ENCODE measurements at regions not wholly inside any gene's neighbourhood (a gene's known extent, or its start where the extent isn't known, plus 50 kb on each side); places are given as distances from the start of the nearest gene placed in this dataset.
"Not testable (repeated sequence)": the region's sequence is repeated elsewhere in the genome, so short reads cannot be mapped to it uniquely, and the experiment has no call there.

DNA sequence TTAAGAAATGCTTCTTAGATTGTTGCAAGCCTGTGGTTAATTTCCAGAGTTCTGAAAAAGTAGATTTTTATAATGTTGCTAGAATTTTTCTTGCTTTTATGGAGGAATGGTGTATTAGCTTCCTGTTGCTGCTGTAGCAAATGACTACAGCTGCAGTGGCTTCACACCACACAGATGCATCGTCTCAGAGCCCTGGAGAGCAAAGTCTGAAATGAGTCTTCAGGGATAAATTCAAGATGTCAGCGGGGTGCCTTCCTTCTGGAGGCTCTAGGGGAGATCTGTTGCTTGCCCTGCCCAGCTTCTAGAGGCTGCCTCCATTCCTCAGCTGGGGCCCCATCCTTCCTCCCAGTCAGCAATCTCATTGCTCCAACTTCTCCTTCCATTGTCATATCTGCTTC lies 187.8 kb downstream of the ZNF516 start:
- DNase-seq (ENCODE audit: low spot score), result no peak

DNA sequence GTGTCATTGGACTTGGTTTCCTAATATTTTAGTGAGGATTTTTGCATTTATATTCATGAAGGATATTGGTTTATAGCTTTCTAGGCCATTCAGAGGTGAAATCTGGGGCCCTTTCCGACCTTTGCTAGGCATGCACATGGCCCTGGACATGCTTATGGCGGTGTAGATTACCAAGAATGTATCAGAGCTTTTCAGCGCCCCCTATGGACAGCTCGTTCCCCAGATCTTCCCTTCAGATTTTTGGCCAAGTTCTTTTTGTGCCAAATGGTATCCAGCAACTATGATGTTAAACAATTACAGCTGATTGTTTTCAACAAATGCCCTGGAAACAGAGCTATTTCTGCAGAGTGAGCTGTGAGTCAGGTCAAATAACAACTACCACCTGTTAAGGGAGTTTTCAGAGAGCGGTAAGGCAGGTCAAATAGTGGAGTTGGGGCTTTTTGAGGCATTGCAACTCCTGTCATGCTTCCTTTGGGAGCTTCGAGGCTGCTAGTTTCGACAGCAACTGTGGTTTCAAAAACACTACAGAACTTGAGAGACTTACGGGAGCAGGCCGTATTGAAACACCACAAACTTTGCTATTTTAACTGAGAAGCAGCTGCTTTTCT lies 188.3 kb downstream of the ZNF516 start:
- DNase-seq (ENCODE audit: low spot score), result no peak

- no peak for DNase-seq (ENCODE audit: low spot score)
These were observed 209.2 kb downstream of the ZNF516 start for GRCh38 chr18:76285866-76286265.

DNA sequence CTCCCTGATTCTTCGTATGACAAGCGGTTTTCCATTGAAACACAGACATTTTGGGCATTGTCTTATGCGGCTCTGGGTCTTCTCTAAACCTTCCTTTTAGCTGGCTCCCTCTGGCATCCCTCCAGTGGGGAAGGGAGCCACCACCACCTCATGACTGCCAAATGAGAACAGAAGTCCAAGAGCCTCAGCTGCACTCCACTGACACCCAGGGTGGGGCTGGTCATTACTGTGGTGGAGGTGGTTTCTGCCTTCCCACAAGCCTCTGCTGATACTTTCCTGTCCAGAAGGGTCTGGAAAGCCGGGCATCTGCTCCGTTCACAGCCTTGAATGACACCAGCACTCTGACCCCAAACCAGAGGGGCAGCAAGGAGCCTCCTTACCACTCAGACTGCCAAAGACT lies 213.5 kb downstream of the ZNF516 start:
- no peak for DNase-seq (ENCODE audit: low spot score)

GRCh38 chr18:76277801-76278200 lies 217.2 kb downstream of the ZNF516 start:
- no peak for DNase-seq (ENCODE audit: low spot score)

- DNase-seq (ENCODE audit: low spot score), result no peak
These were observed 219.2 kb downstream of the ZNF516 start for GRCh38 chr18:76275727-76276313.

GRCh38 chr18:76274468-76275289 lies 220.4 kb downstream of the ZNF516 start:
- no peak for DNase-seq (ENCODE audit: low spot score)

- no peak for DNase-seq (ENCODE audit: low spot score)
These were observed 221.1 kb downstream of the ZNF516 start for GRCh38 chr18:76273956-76274355.

DNA sequence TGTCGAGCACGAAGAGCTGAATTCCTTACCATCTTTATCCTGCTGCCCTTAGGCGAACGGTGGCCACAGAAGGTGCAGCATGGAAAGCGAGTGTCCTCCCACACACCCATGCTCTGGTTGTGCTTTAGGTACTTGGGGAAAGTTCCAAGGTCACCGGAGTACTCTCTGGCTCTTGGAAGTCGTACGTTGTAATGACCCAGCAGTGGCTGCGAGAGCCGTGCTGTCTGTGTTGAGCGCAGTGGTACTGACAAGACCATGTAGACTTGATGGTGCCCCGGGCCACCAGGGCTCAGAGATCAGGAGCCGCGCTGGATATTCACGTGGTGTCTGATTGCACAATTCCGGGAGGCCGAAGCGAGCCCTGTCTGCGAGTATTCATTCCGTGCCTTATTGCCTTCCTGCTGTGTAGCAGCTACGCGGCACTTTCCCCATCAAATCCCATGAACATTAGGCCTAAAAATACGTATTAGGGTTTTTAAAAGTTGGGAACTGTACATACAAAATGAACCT lies 222.0 kb downstream of the ZNF516 start:
- DNase-seq (ENCODE audit: low spot score), result no peak

DNA sequence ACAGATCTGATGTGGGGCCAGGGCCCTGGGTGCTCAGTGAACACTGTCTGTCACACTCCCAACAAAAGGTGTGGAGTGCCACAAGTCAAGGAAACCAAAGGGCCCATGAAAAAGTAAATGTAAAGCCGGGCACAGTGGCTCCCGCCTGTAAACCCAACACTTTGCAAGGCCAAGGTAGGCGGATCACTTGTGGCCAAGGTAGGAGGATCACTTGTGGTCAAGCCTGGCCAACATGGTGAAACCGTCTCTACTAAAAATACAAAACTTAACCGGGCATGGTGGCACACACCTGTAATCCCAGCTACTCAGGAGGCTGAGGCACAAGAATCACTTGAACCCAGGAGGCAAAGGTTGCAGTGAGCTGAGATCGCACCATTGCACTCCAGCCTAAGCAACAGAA lies 227.6 kb downstream of the ZNF516 start:
- not testable (repeated sequence) for DNase-seq (ENCODE audit: low spot score)

DNA sequence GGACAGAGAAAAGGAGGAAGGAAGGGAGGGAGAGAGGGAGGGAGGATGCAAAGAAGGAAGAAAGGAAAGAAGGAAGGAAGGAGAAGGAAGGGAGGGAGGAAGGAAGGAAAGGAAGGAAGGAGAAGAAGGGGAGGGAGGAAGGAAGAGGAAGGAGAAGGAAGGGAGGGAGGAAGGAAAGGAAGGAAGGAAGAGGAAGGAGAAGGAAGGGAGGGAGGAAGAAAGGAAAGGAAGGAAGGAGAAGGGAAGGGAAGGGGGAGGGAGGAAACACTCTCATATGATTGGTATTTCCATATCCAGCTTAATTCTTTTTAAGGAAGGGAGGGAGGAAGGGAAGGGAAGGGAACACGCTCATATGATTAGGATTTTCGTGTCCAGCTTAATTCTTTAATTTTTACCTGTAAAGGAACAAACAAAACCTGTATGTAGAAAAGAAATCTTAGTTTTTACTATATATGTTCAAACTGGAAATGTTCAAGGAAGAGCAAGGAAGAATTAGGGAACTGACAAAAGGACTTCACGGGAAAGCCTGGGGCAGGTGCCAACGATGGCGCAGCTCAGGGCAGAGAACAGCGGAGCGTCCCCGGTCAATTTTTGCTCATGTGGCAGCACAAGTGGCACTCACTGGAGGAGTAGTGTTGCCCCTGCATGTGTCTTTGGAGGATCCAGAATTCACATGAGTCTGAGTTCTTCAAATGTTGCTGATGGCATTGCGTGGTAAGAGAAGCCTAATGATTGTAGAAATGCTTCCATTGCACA lies 228.6 kb downstream of the ZNF516 start:
- DNase-seq (ENCODE audit: low spot score), result no peak

DNA sequence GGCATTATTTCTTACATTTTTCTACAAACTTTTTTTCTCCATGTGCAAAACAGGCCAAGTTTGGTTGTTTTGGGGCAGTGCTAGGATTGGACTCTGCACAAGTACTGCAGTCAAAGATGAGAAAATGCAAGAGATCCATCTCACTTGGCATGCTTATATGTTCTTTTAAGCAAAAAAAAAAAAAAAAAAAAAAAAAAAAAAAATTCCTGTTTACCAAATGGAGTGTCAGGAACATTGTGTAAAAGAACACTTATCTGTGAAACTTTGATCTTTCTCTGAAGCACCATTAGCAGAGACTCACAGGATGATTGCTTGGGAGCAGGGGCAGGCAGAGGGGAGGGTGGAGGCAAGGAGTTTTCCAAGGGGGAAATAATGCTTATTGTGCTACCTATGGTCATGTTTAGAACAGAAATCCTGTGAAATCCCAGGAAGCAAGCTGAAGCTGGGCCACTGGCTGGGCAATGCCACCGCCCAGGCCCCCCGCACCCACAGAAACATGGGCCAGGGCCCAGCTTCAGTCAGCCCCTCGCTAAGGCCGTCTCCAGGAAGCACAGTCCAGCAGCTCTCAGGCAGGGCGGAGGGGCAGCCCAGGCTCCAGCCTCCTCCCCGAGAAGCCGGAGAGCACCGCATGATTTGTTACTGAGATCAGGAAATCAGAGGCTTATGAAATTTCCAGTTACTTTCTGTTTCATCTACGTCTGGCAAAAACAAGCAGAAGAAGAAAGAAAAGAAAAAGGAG lies 229.4 kb downstream of the ZNF516 start:
- no peak for DNase-seq (ENCODE audit: low spot score)

DNA sequence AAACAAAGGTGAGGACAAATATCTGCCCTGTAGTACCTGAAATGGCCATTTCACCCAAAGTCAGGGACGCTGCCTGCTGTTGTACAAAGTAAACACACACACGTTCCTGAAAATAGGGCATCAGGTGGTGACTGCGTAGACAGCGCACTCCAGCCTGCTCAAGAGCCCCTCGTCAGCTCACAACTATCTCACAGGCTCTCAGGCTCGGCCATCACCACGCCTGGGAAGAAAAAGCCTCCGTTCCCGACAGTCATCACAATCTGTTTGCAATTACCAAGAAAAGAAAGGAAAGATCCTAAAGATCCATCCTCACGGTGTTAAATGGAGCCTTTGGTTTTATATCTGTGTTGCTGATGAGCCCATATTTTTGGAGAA lies 230.2 kb downstream of the ZNF516 start:
- no peak for DNase-seq (ENCODE audit: low spot score)

GRCh38 chr18:76264198-76264875 lies 230.7 kb downstream of the ZNF516 start:
- DNase-seq (ENCODE audit: low spot score), result no peak

GRCh38 chr18:76263046-76264005 lies 231.7 kb downstream of the ZNF516 start:
- DNase-seq (ENCODE audit: low spot score), result no peak

GRCh38 chr18:76260941-76261472 lies 234.0 kb downstream of the ZNF516 start:
- no peak for DNase-seq (ENCODE audit: low spot score)

GRCh38 chr18:76259711-76260110 lies 235.3 kb downstream of the ZNF516 start:
- DNase-seq (ENCODE audit: low spot score), result no peak

- no peak for DNase-seq (ENCODE audit: low spot score)
These were observed 235.9 kb downstream of the ZNF516 start for GRCh38 chr18:76259096-76259495.

DNA sequence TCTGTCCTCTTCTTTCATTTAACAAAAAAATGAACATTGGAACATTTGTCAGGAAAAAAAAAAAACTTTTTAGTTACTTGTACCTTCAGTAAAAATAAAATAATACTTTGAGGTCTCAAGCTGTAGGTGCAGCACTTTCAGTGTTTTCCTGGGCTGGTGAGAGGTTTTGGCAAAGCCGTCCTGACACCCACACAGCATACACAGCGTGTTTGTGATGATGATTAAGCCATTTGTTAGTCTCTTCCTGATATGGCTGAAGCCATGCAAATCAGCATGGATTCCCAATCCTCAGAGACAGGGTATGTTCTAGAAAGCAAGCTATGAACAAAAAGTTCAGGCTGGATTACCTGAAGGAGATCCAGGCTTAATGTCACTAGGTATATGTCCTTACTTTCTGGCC lies 236.8 kb downstream of the ZNF516 start:
- no peak for DNase-seq (ENCODE audit: low spot score)
